IMR-90 (cell line): ENCODE measurements at regions not wholly inside any gene's neighbourhood (a gene's known extent, or its start where the extent isn't known, plus 50 kb on each side); places are given as distances from the start of the nearest gene placed in this dataset.

ENCODE experiments used
- ATAC-seq: fragments of 200-7000 bp; cut with Tn5 transposase; 2 replicates; pipeline ENCODE4 v1.9.1; 2020; ENCODE audit warnings: low read depth, mild to moderate bottlenecking, moderate library complexity
- BruUV-seq: library from RNA; stranded (reverse); fragments of 400-500 nt; replicated peaks from 2 replicates; lab custom pipeline; 2021; lab: Mats Ljungman, UMichigan
- CTCF ChIA-PET: fragments of 300-600 bp; formaldehyde crosslinking; extraction: SDS; loops from one replicate; lab custom pipeline; 2021; ENCODE audit warnings: antibody characterized with exemption; lab: Yijun Ruan, JAX
- POLR2A ChIA-PET: fragments of 300-600 bp; sonication (Branson Sonifier 250); formaldehyde crosslinking; loops from one replicate; lab custom pipeline; 2022; ENCODE audit warnings: antibody characterized with exemption; ENCODE audit not compliant: unreplicated experiment; lab: Charles Lee
- DNase-seq: peaks from one replicate; pipeline ENCODE4 v3.0.0; 2013
- H2AFZ ChIP-seq: replicated peaks from 2 replicates; pipeline ENCODE3; 2013; ENCODE audit warnings: low read length, mild to moderate bottlenecking; ENCODE audit not compliant: poor library complexity
- H2AK5ac ChIP-seq: 2 replicates; pipeline ENCODE4 v1.6.1; 2013; ENCODE audit warnings: low read depth, low read length, inconsistent platforms
- H2AK9ac ChIP-seq: replicated peaks from 2 replicates; pipeline ENCODE3; 2013; ENCODE audit warnings: mild to moderate bottlenecking, low read depth, low read length, moderate library complexity; ENCODE audit not compliant: poor library complexity
- H2BK120ac ChIP-seq: 2 replicates; pipeline ENCODE4 v1.6.1; 2013; ENCODE audit warnings: low read depth, low read length, inconsistent platforms
- H2BK15ac ChIP-seq: 3 replicates; pipeline ENCODE4 v1.6.1; 2013; ENCODE audit warnings: low read depth, low read length, inconsistent platforms
- H2BK20ac ChIP-seq: 2 replicates; pipeline ENCODE4 v1.6.1; 2013; ENCODE audit warnings: low read depth, mild to moderate bottlenecking, inconsistent platforms, low read length, moderate library complexity
- H2BK5ac ChIP-seq: 2 replicates; pipeline ENCODE4 v1.6.1; 2013; ENCODE audit warnings: mild to moderate bottlenecking, low read depth, low read length, inconsistent platforms; ENCODE audit not compliant: poor library complexity, severe bottlenecking
- H3K14ac ChIP-seq: replicated peaks from 2 replicates; pipeline ENCODE4 v1.6.1; 2013; ENCODE audit warnings: low read depth, low read length, inconsistent platforms
- H3K18ac ChIP-seq: 2 replicates; pipeline ENCODE4 v1.6.1; 2013; ENCODE audit warnings: low read depth, low read length, control low read depth
- H3K23ac ChIP-seq: 2 replicates; pipeline ENCODE4 v1.6.1; 2013; ENCODE audit warnings: low read depth, low read length, inconsistent platforms
- H3K27ac ChIP-seq: 2 replicates; pipeline ENCODE4 v1.5.1; 2013; ENCODE audit warnings: mild to moderate bottlenecking, control low read depth, low read length; ENCODE audit not compliant: insufficient read depth
- H3K27me3 ChIP-seq: 2 replicates; pipeline ENCODE4 v1.6.1; 2013; ENCODE audit warnings: low read length; ENCODE audit not compliant: control insufficient read depth, insufficient read depth
- H3K36me3 ChIP-seq: 2 replicates; pipeline ENCODE4 v1.6.1; 2013; ENCODE audit warnings: low read length, mixed read lengths; ENCODE audit not compliant: control insufficient read depth, insufficient read depth
- H3K4ac ChIP-seq: 2 replicates; pipeline ENCODE4 v1.6.1; 2013; ENCODE audit warnings: low read depth, low read length, inconsistent platforms
- H3K4me1 ChIP-seq: 2 replicates; pipeline ENCODE4 v1.6.1; 2013; ENCODE audit warnings: low read length, mixed read lengths; ENCODE audit not compliant: control insufficient read depth, insufficient read depth
- H3K4me2 ChIP-seq: 2 replicates; pipeline ENCODE4 v1.6.1; 2013; ENCODE audit warnings: low read depth, mild to moderate bottlenecking, control low read depth, low read length, moderate library complexity
- H3K4me3 ChIP-seq: 2 replicates; pipeline ENCODE4 v1.5.1; 2013; ENCODE audit warnings: low read depth, mild to moderate bottlenecking, control low read depth, low read length, moderate library complexity; ENCODE audit not compliant: insufficient read depth
- H3K56ac ChIP-seq: 2 replicates; pipeline ENCODE4 v1.6.1; 2013; ENCODE audit warnings: low read length, inconsistent platforms; ENCODE audit not compliant: insufficient read depth; ENCODE audit errors: extremely low read depth
- H3K79me1 ChIP-seq, 2 experiments: 2 replicates each; pipeline ENCODE4 v1.6.1; 2013; ENCODE audit warnings: low read length in 2 of 2, inconsistent platforms in 1 of 2, low read depth in 1 of 2
- H3K9ac ChIP-seq: 2 replicates; pipeline ENCODE4 v1.6.1; 2013; ENCODE audit warnings: low read depth, low read length, control low read depth
- H3K9me1 ChIP-seq: 2 replicates; pipeline ENCODE4 v1.6.1; 2013; ENCODE audit warnings: low read length, inconsistent platforms; ENCODE audit not compliant: insufficient read depth
- H3K9me3 ChIP-seq: 2 replicates; pipeline ENCODE4 v1.6.1; 2013; ENCODE audit warnings: low read length; ENCODE audit not compliant: control insufficient read depth, insufficient read depth
- H4K20me1 ChIP-seq: 2 replicates; pipeline ENCODE4 v1.6.1; 2013; ENCODE audit warnings: low read length, inconsistent platforms; ENCODE audit not compliant: insufficient read depth
- H4K5ac ChIP-seq: 2 replicates; pipeline ENCODE4 v1.6.1; 2013; ENCODE audit warnings: mild to moderate bottlenecking, low read depth, low read length, control low read depth
- H4K8ac ChIP-seq, 2 experiments: 2 replicates each; pipeline ENCODE4 v1.6.1; 2013; ENCODE audit warnings: low read depth in 2 of 2, low read length in 2 of 2, control low read depth in 1 of 2, inconsistent platforms in 1 of 2
- H4K91ac ChIP-seq: 2 replicates; pipeline ENCODE4 v1.6.1; 2013; ENCODE audit warnings: low read depth, low read length, inconsistent platforms; ENCODE audit not compliant: insufficient read depth
- BHLHE40 ChIP-seq: fragments of 150-350 bp; IDR thresholded peaks from 2 replicates; pipeline ENCODE4 v1.6.1; 2016; ENCODE audit warnings: mild to moderate bottlenecking, low read depth, low read length
- CHD1 ChIP-seq: IDR thresholded peaks from 2 replicates; pipeline ENCODE4 v1.6.1; 2012; ENCODE audit warnings: low read depth, low read length, improper control_type of control experiment
- CTCF ChIP-seq: conservative IDR thresholded peaks from 2 replicates; pipeline ENCODE4 v1.5.1; 2012; ENCODE audit warnings: mild to moderate bottlenecking, low read depth, low read length, improper control_type of control experiment
- ELK1 ChIP-seq: fragments of 150-350 bp; IDR thresholded peaks from 2 replicates; pipeline ENCODE4 v1.6.1; 2016; ENCODE audit warnings: low read depth, mild to moderate bottlenecking, low read length, moderate library complexity, borderline replicate concordance
- FOS ChIP-seq: fragments of 150-350 bp; IDR thresholded peaks from 2 replicates; pipeline ENCODE4 v1.6.1; 2016; ENCODE audit warnings: low read depth, low read length
- MAZ ChIP-seq: IDR thresholded peaks from 2 replicates; pipeline ENCODE4 v1.6.1; 2012; ENCODE audit warnings: low read depth, mild to moderate bottlenecking, low read length, improper control_type of control experiment, moderate library complexity, borderline replicate concordance
- POLR2A ChIP-seq: IDR thresholded peaks from 2 replicates; pipeline ENCODE4 v1.6.1; 2012; ENCODE audit warnings: mild to moderate bottlenecking, low read depth, low read length
- RAD21 ChIP-seq: IDR thresholded peaks from 2 replicates; pipeline ENCODE4 v1.6.1; 2012; ENCODE audit warnings: low read length, improper control_type of control experiment
- RFX5 ChIP-seq: IDR thresholded peaks from 2 replicates; pipeline ENCODE4 v1.8.0; 2012; ENCODE audit warnings: low read depth, mild to moderate bottlenecking, low read length, moderate library complexity
- WGBS, 2 experiments: methylation state at CpG; one replicate each; pipeline versions ENCODE4 v1.1.5 to v1.1.7; 2013; ENCODE audit warnings: missing lambda C conversion rate in 2 of 2; ENCODE audit not compliant: insufficient read length in 1 of 2; ENCODE audit errors: extremely low coverage in 2 of 2; 5-methylcytosine and 5-hydroxymethylcytosine counted together
- dilution Hi-C: fragments of 300-500 bp; cut with HindIII; formaldehyde crosslinking; loops from one replicate; pipeline ENCODE4 v1.14.3; 2018; ENCODE audit warnings: low sequenced_read_pairs; ENCODE audit not compliant: unreplicated experiment
- in situ Hi-C: fragments of 300-500 bp; cut with MboI; formaldehyde crosslinking; loops from 3 replicates; pipeline ENCODE4 v1.14.3; 2019; ENCODE audit warnings: low sequenced_read_pairs, inconsistent platforms, mixed read lengths
- intact Hi-C: fragments of 100-400 bp; cut with micrococcal nuclease; formaldehyde crosslinking; loops from 2 replicates; pipeline ENCODE4 v1.10.0; 2022

- H3K27me3 ChIP-seq, result peaks cover 4% of the 10 kb centered on the region
Measured at GRCh38 chr2:44086629-44087028, 82.0 kb upstream of the PPM1B start.

More at GRCh38 chr2:44086629-44087028, 82.0 kb upstream of the PPM1B start:
- H2BK120ac ChIP-seq, result peak overlapping the region; percentile 85; the same call in 1 of the 2 replicates
- H4K20me1 ChIP-seq, result no peaks in the 10 kb centered on the region
- H3K27ac ChIP-seq, result no peak overlapping the region
- DNase-seq (no peak), ATAC-seq (no peak)
- intact Hi-C loops, result loop anchor here (1.0 to 10.0 kb wide), 6 partner anchors 82 to 392 kb away; partner anchors contain the start of genes CAMKMT, PPM1B and PREPL
- H2AFZ ChIP-seq, result peak overlapping the region; percentile 94
- no peaks in the 10 kb centered on the region for H3K36me3 ChIP-seq
- H3K56ac ChIP-seq, result no peak overlapping the region
- in situ Hi-C loops, result loop anchor here (25.0 kb wide), 1 partner anchor 201 kb away; the partner anchor contains the start of gene SLC3A1
- H3K4me2 ChIP-seq, result no peak overlapping the region; the same call in 1 of the 2 replicates
- H2BK20ac ChIP-seq, result peak overlapping the region; percentile 67; the same call in 1 of the 2 replicates
- BruUV-seq, result no TSS peak
- no peak overlapping the region for H2AK9ac ChIP-seq
- no peak overlapping the region for H3K4me3 ChIP-seq
- H4K91ac ChIP-seq, result no peak overlapping the region
- no peak overlapping the region for H2AK5ac ChIP-seq
- no peak overlapping the region for H2BK15ac ChIP-seq
- H4K8ac ChIP-seq, result no peak overlapping the region
- H4K5ac ChIP-seq, result no peak overlapping the region
- H3K4ac ChIP-seq, result peak overlapping the region; percentile 62; the same call in 1 of the 2 replicates
- 67% methylated on average over 5 of the region's 12 CpGs; no CpG with 5 or more reads in 1 of the 2 experiments for WGBS, 2 experiments
- no peak overlapping the region for H3K23ac ChIP-seq
- H3K9me1 ChIP-seq, result no peaks in the 10 kb centered on the region; the same call in 1 of the 2 replicates
- H3K14ac ChIP-seq, result no peak overlapping the region; the same call in 1 of the 2 replicates
- POLR2A ChIA-PET, result interaction anchor here (0.7 kb wide), 1 partner anchor 255 kb away, joined by 14 read pairs; no protein-coding TSS in a partner anchor
- dilution Hi-C loops, result no loop called here
- CTCF ChIA-PET, result interaction anchor here (0.5 to 1.3 kb wide), 5 partner anchors 11 to 623 kb away, joined by 3 to 4 read pairs (median 3); no protein-coding TSS in a partner anchor
- H3K4me1 ChIP-seq, result peaks cover 2% of the 10 kb centered on the region; the same call in 1 of the 2 replicates
- no peak overlapping the region for H3K9ac ChIP-seq
- H3K9me3 ChIP-seq, result no peaks in the 10 kb centered on the region
- H2BK5ac ChIP-seq, result no peak overlapping the region
- H3K79me1 ChIP-seq, result 0 out of 4 replicates have a peak, but pooled peaks cover 0 to 3% of the 10 kb centered on the region in 2 experiments
- no peak overlapping the region for H3K18ac ChIP-seq
- no peak for TF ChIP-seq MAZ
- no peak for TF ChIP-seq CTCF
- no peak for TF ChIP-seq ELK1
- TF ChIP-seq RFX5, result no peak
- TF ChIP-seq POLR2A, result no peak
- no peak for TF ChIP-seq BHLHE40
- TF ChIP-seq FOS, result no peak
- TF ChIP-seq CHD1, result no peak
- no peak for TF ChIP-seq RAD21
